KMS-11 (cell line): ENCODE measurements at regions not wholly inside any gene's neighbourhood (a gene's known extent, or its start where the extent isn't known, plus 50 kb on each side); places are given as distances from the start of the nearest gene placed in this dataset.
"Not testable (repeated sequence)": the region's sequence is repeated elsewhere in the genome, so short reads cannot be mapped to it uniquely, and the experiment has no call there.

ENCODE experiments used
- H2AFZ ChIP-seq: fragments of 200-600 bp; sonication (generic); 2 replicates; pipeline ENCODE4 v1.6.1; 2016; ENCODE audit warnings: antibody characterized with exemption, mixed run types, low read depth
- H3K27ac ChIP-seq: fragments of 200-600 bp; sonication (generic); 2 replicates; pipeline ENCODE4 v1.6.1; 2016; ENCODE audit warnings: mild to moderate bottlenecking, mixed run types
- H3K27me3 ChIP-seq: fragments of 200-600 bp; sonication (generic); 2 replicates; pipeline ENCODE4 v1.6.1; 2017; ENCODE audit warnings: mild to moderate bottlenecking, low read depth, mixed run types, moderate library complexity; ENCODE audit not compliant: insufficient read depth
- H3K36me3 ChIP-seq: fragments of 200-600 bp; sonication (generic); 2 replicates; pipeline ENCODE4 v1.6.1; 2017; ENCODE audit warnings: mild to moderate bottlenecking, mixed run types; ENCODE audit not compliant: insufficient read depth
- H3K4me1 ChIP-seq: fragments of 200-600 bp; sonication (generic); 2 replicates; pipeline ENCODE4 v1.6.1; 2016; ENCODE audit warnings: mild to moderate bottlenecking, low read depth, mixed run types; ENCODE audit not compliant: poor library complexity, severe bottlenecking
- H3K4me2 ChIP-seq: fragments of 200-600 bp; sonication (generic); 2 replicates; pipeline ENCODE4 v1.7.0; 2016; ENCODE audit warnings: mild to moderate bottlenecking, mixed run types
- H3K4me3 ChIP-seq: fragments of 200-600 bp; sonication (generic); IDR thresholded peaks from 2 replicates; pipeline ENCODE4 v1.6.1; 2017; ENCODE audit warnings: low read depth, low read length, mixed read lengths; ENCODE audit not compliant: insufficient read depth
- H3K79me2 ChIP-seq: fragments of 200-600 bp; sonication (generic); 2 replicates; pipeline ENCODE4 v1.6.1; 2016; ENCODE audit warnings: low read depth, mixed run types; ENCODE audit not compliant: insufficient read depth
- H3K9ac ChIP-seq: fragments of 200-600 bp; sonication (generic); 2 replicates; pipeline ENCODE4 v1.6.1; 2016; ENCODE audit warnings: mild to moderate bottlenecking, mixed run types
- H4K20me1 ChIP-seq: fragments of 200-600 bp; sonication (generic); 2 replicates; pipeline ENCODE4 v1.6.1; 2016; ENCODE audit warnings: mild to moderate bottlenecking, mixed run types; ENCODE audit not compliant: insufficient read depth
- TF ChIP-seq, protein P1 (sequence below): fragments of 200-600 bp; sonication (generic); conservative IDR thresholded peaks from 2 replicates; pipeline ENCODE4 v1.6.1; 2017; ENCODE audit warnings: low read depth, mild to moderate bottlenecking, antibody characterized with exemption, low read length, moderate library complexity, mixed read lengths

DNA sequence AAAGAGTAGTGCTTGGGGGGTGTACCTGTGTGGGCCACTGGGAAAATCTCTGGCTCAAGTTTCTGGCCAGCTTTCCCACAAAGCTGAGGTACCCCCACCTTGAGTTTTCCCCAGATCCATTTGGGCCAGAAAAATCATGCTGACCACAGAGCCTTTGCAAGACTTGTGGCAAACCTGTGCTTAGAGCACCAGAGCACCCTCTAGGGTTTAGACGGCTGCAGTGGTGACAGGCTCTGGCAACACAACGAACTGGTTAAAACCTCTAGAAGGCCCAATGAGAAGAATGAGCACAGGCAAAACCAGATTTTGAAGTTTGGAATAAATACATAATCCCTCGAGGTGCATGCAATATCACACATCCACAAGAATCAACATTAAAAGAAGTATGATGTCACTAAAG lies 290.7 kb upstream of the FOLH1 start:
- Histone ChIP-seq H3K4me2 (no peak overlapping the region), H4K20me1 (no peaks in the 10 kb centered on the region), H3K4me1 (no peaks in the 10 kb centered on the region), H3K4me3 (no peak overlapping the region), H2AFZ (no peak overlapping the region), H3K27me3 (no peaks in the 10 kb centered on the region), H3K9ac (no peak overlapping the region), H3K79me2 (no peaks in the 10 kb centered on the region), H3K36me3 (no peaks in the 10 kb centered on the region), H3K27ac (no peak overlapping the region)
- TF ChIP-seq, protein P1, sequence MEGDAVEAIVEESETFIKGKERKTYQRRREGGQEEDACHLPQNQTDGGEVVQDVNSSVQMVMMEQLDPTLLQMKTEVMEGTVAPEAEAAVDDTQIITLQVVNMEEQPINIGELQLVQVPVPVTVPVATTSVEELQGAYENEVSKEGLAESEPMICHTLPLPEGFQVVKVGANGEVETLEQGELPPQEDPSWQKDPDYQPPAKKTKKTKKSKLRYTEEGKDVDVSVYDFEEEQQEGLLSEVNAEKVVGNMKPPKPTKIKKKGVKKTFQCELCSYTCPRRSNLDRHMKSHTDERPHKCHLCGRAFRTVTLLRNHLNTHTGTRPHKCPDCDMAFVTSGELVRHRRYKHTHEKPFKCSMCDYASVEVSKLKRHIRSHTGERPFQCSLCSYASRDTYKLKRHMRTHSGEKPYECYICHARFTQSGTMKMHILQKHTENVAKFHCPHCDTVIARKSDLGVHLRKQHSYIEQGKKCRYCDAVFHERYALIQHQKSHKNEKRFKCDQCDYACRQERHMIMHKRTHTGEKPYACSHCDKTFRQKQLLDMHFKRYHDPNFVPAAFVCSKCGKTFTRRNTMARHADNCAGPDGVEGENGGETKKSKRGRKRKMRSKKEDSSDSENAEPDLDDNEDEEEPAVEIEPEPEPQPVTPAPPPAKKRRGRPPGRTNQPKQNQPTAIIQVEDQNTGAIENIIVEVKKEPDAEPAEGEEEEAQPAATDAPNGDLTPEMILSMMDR: no peak

DNA sequence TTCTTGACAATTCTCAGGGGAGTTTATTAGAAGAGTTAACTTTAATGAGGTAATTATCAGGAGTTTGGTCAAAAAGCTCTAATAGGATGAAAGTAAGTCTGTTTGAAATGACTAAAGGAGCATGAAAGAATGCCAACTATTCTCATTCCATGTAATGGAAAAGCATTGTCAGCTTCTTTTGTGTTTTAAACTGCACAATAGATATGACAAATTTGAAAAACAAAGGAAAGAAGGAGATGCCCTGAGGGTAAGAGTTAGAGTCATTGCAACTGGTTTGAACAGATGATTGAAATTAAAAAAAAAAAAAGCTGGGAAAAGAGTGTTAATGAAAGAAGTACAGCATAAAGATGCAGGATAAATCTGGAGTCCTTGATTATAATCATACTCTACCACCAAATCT lies 296.8 kb upstream of the FOLH1 start:
- Histone ChIP-seq H3K4me1 (no peaks in the 10 kb centered on the region), H3K79me2 (no peaks in the 10 kb centered on the region), H3K9ac (no peak overlapping the region), H3K4me3 (no peak overlapping the region), H3K36me3 (no peaks in the 10 kb centered on the region), H3K4me2 (no peak overlapping the region), H4K20me1 (no peaks in the 10 kb centered on the region), H2AFZ (no peak overlapping the region), H3K27me3 (no peaks in the 10 kb centered on the region), H3K27ac (no peak overlapping the region)
- TF ChIP-seq, protein P1: no peak

DNA sequence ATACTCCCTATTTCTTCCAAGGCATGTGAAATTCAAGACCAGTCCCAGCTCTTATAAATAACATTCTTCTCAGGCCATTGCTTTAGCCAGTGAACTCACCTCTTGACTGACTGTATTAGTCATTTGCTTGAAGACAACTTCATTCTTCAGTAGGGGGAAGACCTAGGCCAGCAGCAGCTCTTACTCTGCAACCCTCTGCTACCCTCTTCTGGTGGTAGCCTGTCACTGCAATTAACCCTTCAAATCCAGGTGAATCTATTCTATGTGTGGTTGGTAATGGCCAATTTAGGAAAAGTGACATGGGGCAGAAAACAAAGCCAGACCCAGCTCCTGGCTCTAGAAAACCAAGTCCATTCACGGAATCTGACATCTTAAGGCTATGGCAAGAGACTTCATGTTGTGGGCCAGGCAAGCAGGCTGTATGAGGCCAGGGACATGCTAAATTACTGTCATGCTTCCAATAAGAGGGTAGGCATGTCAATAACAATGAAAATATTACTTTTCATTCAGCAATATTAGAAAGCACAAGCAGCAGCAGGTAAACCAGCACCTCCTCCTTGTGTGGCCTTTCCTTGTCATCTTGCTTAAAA lies 317.9 kb upstream of the FOLH1 start:
- H3K4me1 ChIP-seq, H3K9ac ChIP-seq, H2AFZ ChIP-seq, H3K79me2 ChIP-seq, H3K4me3 ChIP-seq, H4K20me1 ChIP-seq, H3K27me3 ChIP-seq, H3K36me3 ChIP-seq, H3K27ac ChIP-seq, H3K4me2 ChIP-seq: not testable (repeated sequence)
- TF ChIP-seq, protein P1: peak; percentile 66

DNA sequence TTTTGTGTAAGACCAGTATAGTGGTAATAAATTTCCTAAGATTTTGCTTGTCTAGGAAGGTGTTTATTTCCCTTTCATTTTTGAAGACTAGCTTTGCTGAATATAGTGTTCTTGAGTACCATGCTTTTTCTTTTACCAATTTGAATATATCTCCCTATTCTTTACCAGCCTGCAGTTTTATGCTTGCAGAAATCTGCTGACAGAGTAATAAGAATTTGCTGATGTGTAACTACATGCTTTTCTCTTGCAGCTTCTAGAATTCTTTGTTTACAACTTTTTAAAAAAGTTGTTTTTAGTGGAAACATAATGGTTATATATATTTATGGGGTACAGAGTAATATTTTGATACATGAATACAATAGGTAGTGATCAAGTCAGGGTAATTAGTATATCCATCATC lies 324.8 kb upstream of the FOLH1 start:
- TF ChIP-seq, protein P1: no peak
- Histone ChIP-seq H3K9ac (no peak overlapping the region), H3K27ac (no peak overlapping the region)

DNA sequence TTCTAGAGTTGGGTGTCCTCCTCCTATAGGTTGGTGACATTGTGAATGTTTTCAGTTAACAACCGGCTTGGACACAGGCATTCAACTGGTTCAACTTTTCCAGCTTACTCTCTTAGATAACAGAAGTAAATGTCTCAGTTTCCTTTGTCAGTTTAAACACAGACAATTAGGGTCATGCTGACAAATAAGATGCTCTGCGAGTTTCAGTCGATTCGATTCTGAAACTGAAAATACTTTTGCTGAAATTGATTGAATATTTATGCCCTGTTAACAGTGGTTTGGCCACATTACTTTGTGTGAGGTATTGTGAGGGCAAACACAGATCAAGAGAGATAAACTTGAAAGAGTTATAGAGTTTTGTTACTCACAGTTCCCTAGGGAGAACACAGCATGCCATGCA lies 330.5 kb upstream of the FOLH1 start:
- not testable (repeated sequence) for H2AFZ ChIP-seq, H3K27me3 ChIP-seq, H3K36me3 ChIP-seq, H3K79me2 ChIP-seq, H3K4me3 ChIP-seq, H4K20me1 ChIP-seq, H3K9ac ChIP-seq, H3K27ac ChIP-seq
- peak overlapping the region; percentile 24; the same call in 1 of the 2 replicates for H3K4me2 ChIP-seq
- peaks cover 13% of the 10 kb centered on the region for H3K4me1 ChIP-seq

More for the DNA sequence above, 324.8 kb upstream of the FOLH1 start:
- Histone ChIP-seq H3K4me3 (no peak overlapping the region), H4K20me1 (no peaks in the 10 kb centered on the region), H3K27me3 (no peaks in the 10 kb centered on the region), H3K79me2 (no peaks in the 10 kb centered on the region), H3K36me3 (no peaks in the 10 kb centered on the region), H3K4me1 (no peaks in the 10 kb centered on the region), H3K4me2 (no peak overlapping the region), H2AFZ (no peak overlapping the region)

DNA sequence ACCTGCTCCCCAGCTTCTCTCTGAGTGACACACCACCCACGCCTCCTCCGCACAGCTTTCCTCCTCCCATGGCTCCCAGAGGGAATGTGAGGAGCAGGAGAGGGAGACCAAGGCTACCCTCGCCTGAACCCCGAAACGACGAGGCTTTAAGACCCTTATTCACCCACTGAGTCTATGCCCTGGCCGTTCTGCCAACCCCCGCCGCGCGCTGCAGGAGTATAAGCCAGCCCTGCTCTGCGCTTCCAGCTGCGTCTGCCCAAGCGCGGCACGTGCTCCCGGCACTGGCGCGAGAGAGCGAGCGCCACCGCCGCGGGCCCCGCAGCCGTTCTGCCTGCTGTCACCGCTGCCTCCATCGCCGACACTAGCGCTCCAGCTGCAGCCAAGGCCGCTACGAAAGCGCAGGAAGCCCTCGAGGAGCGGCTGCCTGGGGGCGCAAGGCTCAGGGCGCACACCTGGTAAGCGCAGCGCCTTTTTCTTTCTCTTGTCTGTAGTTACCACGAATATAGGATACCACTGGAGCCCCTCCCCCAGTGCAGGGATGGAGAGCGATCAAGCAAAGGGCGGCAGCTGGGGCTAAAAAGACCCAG lies 350.0 kb upstream of the FOLH1 start:
- not testable (repeated sequence) for H3K27me3 ChIP-seq, H3K4me3 ChIP-seq, H3K4me2 ChIP-seq, H3K4me1 ChIP-seq, H3K9ac ChIP-seq, H3K36me3 ChIP-seq, H2AFZ ChIP-seq, H3K27ac ChIP-seq, H4K20me1 ChIP-seq, H3K79me2 ChIP-seq

DNA sequence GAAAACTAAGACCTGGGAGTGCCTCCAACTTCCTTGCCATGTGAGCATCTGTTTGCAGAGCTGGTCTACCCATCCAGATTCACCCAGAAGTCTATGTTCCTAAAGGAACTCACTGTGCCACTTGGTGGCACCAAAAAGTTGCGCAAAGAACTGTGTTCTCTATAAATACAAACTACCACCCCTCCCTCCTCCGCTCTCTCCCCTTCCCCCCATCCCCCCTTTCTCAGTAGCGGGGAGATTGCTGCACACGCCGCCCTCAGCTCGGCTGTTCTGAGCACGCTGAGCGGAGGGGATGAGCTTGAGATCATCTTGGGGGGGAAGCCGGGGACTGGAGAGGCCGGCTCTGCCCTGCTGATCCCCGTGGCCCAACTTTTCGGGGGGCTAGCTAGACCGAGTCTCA lies 352.2 kb upstream of the FOLH1 start:
- H2AFZ ChIP-seq, H3K36me3 ChIP-seq, H3K4me3 ChIP-seq, H3K9ac ChIP-seq, H3K4me1 ChIP-seq, H3K27me3 ChIP-seq, H3K27ac ChIP-seq, H4K20me1 ChIP-seq, H3K4me2 ChIP-seq, H3K79me2 ChIP-seq: not testable (repeated sequence)
